SU-DHL-6 (cell line): ENCODE measurements at regions not wholly inside any gene's neighbourhood (a gene's known extent, or its start where the extent isn't known, plus 50 kb on each side); places are given as distances from the start of the nearest gene placed in this dataset.

Experiments used
- EZH2phosphoT487 ChIP-seq: fragments of 200-600 bp; sonication (generic), shearing (Covaris generic); conservative IDR thresholded peaks from 2 replicates; pipeline ENCODE4 v1.6.1; 2018; ENCODE audit warnings: mild to moderate bottlenecking, antibody characterized with exemption, low read length, moderate library complexity, mixed read lengths
- TF ChIP-seq, protein P1 (sequence below): fragments of 200-600 bp; sonication (generic); IDR thresholded peaks from one replicate; pipeline ENCODE4 v1.5.1; 2017; ENCODE audit warnings: antibody characterized with exemption, mild to moderate bottlenecking, low read length, moderate library complexity; ENCODE audit not compliant: insufficient read depth, poor library complexity, severe bottlenecking

- TF ChIP-seq, protein P1, sequence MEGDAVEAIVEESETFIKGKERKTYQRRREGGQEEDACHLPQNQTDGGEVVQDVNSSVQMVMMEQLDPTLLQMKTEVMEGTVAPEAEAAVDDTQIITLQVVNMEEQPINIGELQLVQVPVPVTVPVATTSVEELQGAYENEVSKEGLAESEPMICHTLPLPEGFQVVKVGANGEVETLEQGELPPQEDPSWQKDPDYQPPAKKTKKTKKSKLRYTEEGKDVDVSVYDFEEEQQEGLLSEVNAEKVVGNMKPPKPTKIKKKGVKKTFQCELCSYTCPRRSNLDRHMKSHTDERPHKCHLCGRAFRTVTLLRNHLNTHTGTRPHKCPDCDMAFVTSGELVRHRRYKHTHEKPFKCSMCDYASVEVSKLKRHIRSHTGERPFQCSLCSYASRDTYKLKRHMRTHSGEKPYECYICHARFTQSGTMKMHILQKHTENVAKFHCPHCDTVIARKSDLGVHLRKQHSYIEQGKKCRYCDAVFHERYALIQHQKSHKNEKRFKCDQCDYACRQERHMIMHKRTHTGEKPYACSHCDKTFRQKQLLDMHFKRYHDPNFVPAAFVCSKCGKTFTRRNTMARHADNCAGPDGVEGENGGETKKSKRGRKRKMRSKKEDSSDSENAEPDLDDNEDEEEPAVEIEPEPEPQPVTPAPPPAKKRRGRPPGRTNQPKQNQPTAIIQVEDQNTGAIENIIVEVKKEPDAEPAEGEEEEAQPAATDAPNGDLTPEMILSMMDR: no peak
- no peak for TF ChIP-seq EZH2phosphoT487
Measured at GRCh38 chr4:28351826-28352225, 1491.2 kb downstream of the STIM2 start.
